HG03432 (cell line): ENCODE measurements at regions not wholly inside any gene's neighbourhood (a gene's known extent, or its start where the extent isn't known, plus 50 kb on each side); places are given as distances from the start of the nearest gene placed in this dataset.

Source experiments
- ATAC-seq: cut with Tn5 transposase; IDR thresholded peaks from one replicate; pipeline ENCODE4 v1.9.1; 2021; ENCODE audit warnings: mild to moderate bottlenecking, moderate library complexity; ENCODE audit not compliant: unreplicated experiment

- ATAC-seq, result peak; percentile 100
These were observed 622.1 kb downstream of the SPRY1 start for GRCh38 chr4:124018383-124019317.

GRCh38 chr4:124019749-124020549, 623.4 kb downstream of the SPRY1 start:
- no peak for ATAC-seq

GRCh38 chr4:124025000-124025399, 628.4 kb downstream of the SPRY1 start:
- ATAC-seq, result no peak

- no peak for ATAC-seq
These were observed 628.8 kb downstream of the SPRY1 start for GRCh38 chr4:124025428-124025827.

- ATAC-seq, result no peak
These were observed 631.6 kb downstream of the SPRY1 start for GRCh38 chr4:124028182-124028581.

GRCh38 chr4:124030147-124030546, 633.6 kb downstream of the SPRY1 start:
- no peak for ATAC-seq

- ATAC-seq, result no peak
These were observed 635.4 kb downstream of the SPRY1 start for GRCh38 chr4:124032035-124032434.

GRCh38 chr4:124035364-124036041, 638.9 kb downstream of the SPRY1 start:
- no peak for ATAC-seq

GRCh38 chr4:124037236-124037635, 640.6 kb downstream of the SPRY1 start:
- ATAC-seq, result no peak

GRCh38 chr4:124044330-124044729, 647.7 kb downstream of the SPRY1 start:
- no peak for ATAC-seq

- no peak for ATAC-seq
These were observed 648.3 kb downstream of the SPRY1 start for GRCh38 chr4:124044867-124045266.

GRCh38 chr4:124046190-124046589, 649.6 kb downstream of the SPRY1 start:
- no peak for ATAC-seq

GRCh38 chr4:124053872-124054538, 657.4 kb downstream of the SPRY1 start:
- ATAC-seq, result no peak

- no peak for ATAC-seq
These were observed 657.2 kb downstream of the ANKRD50 start for GRCh38 chr4:124055336-124055735.

- no peak for ATAC-seq
These were observed 656.6 kb downstream of the ANKRD50 start for GRCh38 chr4:124055896-124056295.

GRCh38 chr4:124060261-124060918, 652.1 kb downstream of the ANKRD50 start:
- peak; percentile 83 for ATAC-seq

- no peak for ATAC-seq
These were observed 651.1 kb downstream of the ANKRD50 start for GRCh38 chr4:124061413-124061812.

GRCh38 chr4:124065422-124065821, 647.1 kb downstream of the ANKRD50 start:
- ATAC-seq, result no peak

GRCh38 chr4:124065936-124066335, 646.6 kb downstream of the ANKRD50 start:
- ATAC-seq, result no peak

- ATAC-seq, result no peak
These were observed 645.9 kb downstream of the ANKRD50 start for GRCh38 chr4:124066595-124066994.
